ENCODE measurements at regions not wholly inside any gene's neighbourhood (a gene's known extent, or its start where the extent isn't known, plus 50 kb on each side); places are given as distances from the start of the nearest gene placed in this dataset.

- no peak for TF ChIP-seq CTCF (IDR thresholded peaks at IDR 0.05; ENCODE audit: insufficient read depth, low read depth, low read length)
- no peak for TF ChIP-seq EZH2 (IDR thresholded peaks at IDR 0.05; ENCODE audit: insufficient read depth, low read length)
Observed at GRCh38 chr11:23764286-23764685, 732.6 kb upstream of the LUZP2 start.
